ENCODE measurements at regions not wholly inside any gene's neighbourhood (a gene's known extent, or its start where the extent isn't known, plus 50 kb on each side); places are given as distances from the start of the nearest gene placed in this dataset.

DNA sequence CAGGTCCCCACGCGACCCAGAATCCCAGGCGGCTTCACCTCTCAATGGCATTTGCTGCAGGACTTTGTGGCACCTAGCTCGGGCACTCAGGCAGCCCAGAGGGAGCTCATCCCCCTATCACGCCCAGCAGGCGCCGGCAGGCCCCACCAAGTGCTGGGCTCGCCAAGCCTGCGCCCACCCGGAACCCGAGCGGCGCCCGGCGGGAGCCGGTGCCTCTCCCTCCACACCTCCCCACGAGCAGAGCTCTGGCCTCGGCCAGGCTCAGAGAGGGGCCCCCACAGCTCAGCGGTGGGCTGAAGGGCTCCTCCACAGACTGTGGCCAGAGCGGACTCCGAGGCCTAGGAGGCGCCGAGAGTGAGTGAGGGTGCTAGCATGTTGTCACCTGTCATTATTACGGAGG, 286.3 kb downstream of the PDHA2 start:
- TF ChIP-seq POLR2AphosphoS5 (IDR thresholded peaks at IDR 0.05; ENCODE audit: low read depth, low read length) (no peak), POLR2A (IDR thresholded peaks at IDR 0.05; ENCODE audit: low read depth, low read length) (no peak), TAF1 (IDR thresholded peaks at IDR 0.05; ENCODE audit: borderline replicate concordance, low read depth, low read length) (no peak)
